GM12891 (cell line): ENCODE measurements at regions not wholly inside any gene's neighbourhood (a gene's known extent, or its start where the extent isn't known, plus 50 kb on each side); places are given as distances from the start of the nearest gene placed in this dataset.

Experiments
- PAX5 ChIP-seq: IDR thresholded peaks from 2 replicates; pipeline ENCODE4 v1.6.1; 2011; ENCODE audit warnings: low read length, moderate library complexity, mild to moderate bottlenecking; ENCODE audit not compliant: insufficient read depth, severe bottlenecking
- POLR2A ChIP-seq: IDR thresholded peaks from 2 replicates; pipeline ENCODE4 v1.6.1; 2011; ENCODE audit warnings: low read depth, low read length, control low read depth
- POLR2AphosphoS5 ChIP-seq: IDR thresholded peaks from 2 replicates; pipeline ENCODE4 v1.6.1; 2011; ENCODE audit warnings: low read depth, low read length, control low read depth
- POU2F2 ChIP-seq: IDR thresholded peaks from 2 replicates; pipeline ENCODE4 v1.6.1; 2011; ENCODE audit warnings: low read depth, mild to moderate bottlenecking, control low read depth, low read length, moderate library complexity
- SPI1 ChIP-seq: IDR thresholded peaks from 2 replicates; pipeline ENCODE4 v1.6.1; 2011; ENCODE audit warnings: low read depth, low read length, control low read depth
- TAF1 ChIP-seq: IDR thresholded peaks from 2 replicates; pipeline ENCODE4 v1.6.1; 2011; ENCODE audit warnings: low read depth, low read length, control low read depth

DNA sequence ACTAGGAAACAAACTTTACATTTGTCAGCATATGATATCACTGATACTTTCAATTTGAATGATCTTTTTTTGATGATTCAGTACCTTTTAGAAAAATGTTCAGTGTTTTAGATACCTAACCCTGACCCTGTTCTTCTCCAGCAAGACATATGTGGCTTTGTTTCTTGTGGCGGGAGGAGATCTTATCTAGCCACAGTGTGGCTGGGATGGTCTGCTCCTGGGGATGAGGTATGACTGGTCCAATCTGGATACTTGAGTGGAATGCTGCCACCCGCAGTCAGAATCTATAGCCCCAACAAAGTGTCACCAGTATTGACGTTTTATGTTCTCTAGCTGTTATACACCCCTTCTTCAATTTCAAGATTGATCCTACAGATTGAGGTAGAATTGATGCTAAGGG lies 439.0 kb upstream of the GOLIM4 start:
- TF ChIP-seq POLR2A (no peak), POLR2AphosphoS5 (no peak), PAX5 (no peak), TAF1 (no peak), POU2F2 (no peak), SPI1 (no peak)
